AG10803 (cell line): ENCODE measurements at regions not wholly inside any gene's neighbourhood (a gene's known extent, or its start where the extent isn't known, plus 50 kb on each side); places are given as distances from the start of the nearest gene placed in this dataset.

Experiments
- DNase-seq: peaks from one replicate; pipeline ENCODE4 v3.0.0; 2010; ENCODE audit warnings: low read depth
- H3K4me3 ChIP-seq: 2 replicates; pipeline ENCODE4 v1.5.1; 2011; ENCODE audit warnings: mild to moderate bottlenecking, low read length, control low read depth
- CTCF ChIP-seq: conservative IDR thresholded peaks from 2 replicates; pipeline ENCODE4 v1.5.1; 2011; ENCODE audit warnings: mild to moderate bottlenecking, low read length, control low read depth, inconsistent platforms

- H3K4me3 ChIP-seq = no peak overlapping the region
- DNase-seq = no peak
- no peak for TF ChIP-seq CTCF
Measured at GRCh38 chr12:65689508-65689907, 134.8 kb upstream of the HMGA2 start.

GRCh38 chr12:65690477-65690876 lies 133.8 kb upstream of the HMGA2 start:
- H3K4me3 ChIP-seq = no peak overlapping the region
- TF ChIP-seq CTCF = no peak
- no peak for DNase-seq

DNA sequence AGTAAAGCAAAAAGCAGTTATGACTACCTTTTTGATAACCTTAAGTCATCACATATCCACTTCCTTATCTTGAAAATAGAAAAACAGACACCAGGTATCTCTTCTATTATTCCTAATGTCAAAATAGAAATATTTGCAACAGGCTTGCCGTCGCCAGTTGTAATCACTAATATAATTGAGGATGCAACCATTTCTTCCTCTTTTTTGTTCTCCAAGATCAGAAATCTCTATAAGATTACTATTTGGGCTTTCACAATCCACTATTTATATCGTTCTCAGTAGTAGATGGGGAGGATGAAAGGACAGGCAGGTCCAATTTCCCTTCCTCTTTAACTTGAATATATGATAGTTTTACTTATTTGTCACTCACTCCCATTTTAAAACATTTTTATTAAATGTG lies 130.2 kb upstream of the HMGA2 start:
- no peak overlapping the region for H3K4me3 ChIP-seq
- DNase-seq = no peak
- no peak for TF ChIP-seq CTCF

DNA sequence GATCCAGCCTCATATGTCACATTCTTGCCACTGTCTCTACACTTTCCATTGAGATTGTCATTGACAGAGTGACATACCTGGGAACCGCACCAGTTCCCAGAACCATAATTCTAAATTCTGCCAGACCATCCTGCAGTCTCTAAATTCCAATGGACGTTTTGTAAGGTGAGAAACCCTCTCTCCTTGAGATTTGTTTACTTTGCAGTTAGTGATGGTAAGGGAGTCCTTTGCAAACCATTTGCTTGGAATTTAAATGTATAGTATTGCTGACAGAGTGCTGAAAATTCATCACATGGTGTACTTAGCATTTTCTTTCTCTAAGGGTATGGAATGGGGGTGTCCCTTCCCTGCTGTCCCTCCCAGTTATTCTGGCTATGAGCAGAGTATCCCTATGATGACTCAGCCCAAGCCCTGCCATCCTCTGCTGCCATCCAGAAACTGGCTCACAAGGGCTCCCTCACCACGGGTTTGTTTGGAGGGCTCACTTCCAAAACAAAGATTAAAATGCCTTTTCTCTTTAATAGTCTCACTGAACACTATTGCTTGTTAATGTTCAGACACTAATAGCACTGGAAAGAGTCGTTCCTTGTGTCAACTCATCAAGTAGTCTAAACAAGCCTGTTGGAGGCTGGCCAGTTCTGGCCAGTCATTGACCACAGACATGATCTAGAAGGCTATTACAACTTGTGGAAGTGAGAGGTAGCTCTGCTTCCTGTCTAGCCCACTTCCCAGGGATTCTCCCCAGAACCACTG lies 129.0 kb upstream of the HMGA2 start:
- DNase-seq = peak; percentile 94
- no peak overlapping the region for H3K4me3 ChIP-seq
- TF ChIP-seq CTCF = no peak

- no peak for TF ChIP-seq CTCF
- DNase-seq = no peak
Measured at GRCh38 chr12:65696227-65696626, 128.1 kb upstream of the HMGA2 start.

GRCh38 chr12:65699251-65699650 lies 125.0 kb upstream of the HMGA2 start:
- TF ChIP-seq CTCF = peak; percentile 74
- peak; percentile 76 for DNase-seq
- H3K4me3 ChIP-seq = no peak overlapping the region

More at GRCh38 chr12:65696227-65696626, 128.1 kb upstream of the HMGA2 start:
- no peak overlapping the region for H3K4me3 ChIP-seq

DNA sequence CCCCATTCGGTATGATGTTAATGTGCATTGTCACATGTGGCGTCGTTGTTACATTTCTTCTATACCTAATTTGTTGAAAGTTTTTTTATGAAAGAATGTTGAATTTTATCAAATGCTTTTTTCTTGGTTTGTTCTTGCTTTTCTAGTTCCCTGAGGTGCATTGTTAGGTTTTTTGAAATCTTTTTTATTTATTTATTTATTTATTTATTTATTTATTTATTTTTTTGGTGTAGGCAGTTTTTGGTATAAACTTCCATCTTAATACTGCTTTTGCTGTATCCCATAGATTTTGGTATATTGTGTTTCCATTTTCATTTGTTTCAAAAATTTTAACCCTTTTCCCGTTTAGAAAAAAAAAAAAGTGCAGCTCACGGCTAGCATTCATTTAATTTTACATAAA lies 121.1 kb upstream of the HMGA2 start:
- DNase-seq = no peak
- no peak overlapping the region for H3K4me3 ChIP-seq
- no peak for TF ChIP-seq CTCF
